SKM-1 treated with dmso at 0.1 percent for 144 hours (cell line): ENCODE measurements at regions not wholly inside any gene's neighbourhood (a gene's known extent, or its start where the extent isn't known, plus 50 kb on each side); places are given as distances from the start of the nearest gene placed in this dataset.
A peak's percentile ranks its signal among the peaks of the same experiment; 100 is the strongest.
"Not testable (repeated sequence)": the region's sequence is repeated elsewhere in the genome, so short reads cannot be mapped to it uniquely, and the experiment has no call there.

Experiments used
- DNase-seq: peaks from one replicate; lab custom pipeline; 2025; ENCODE audit not compliant: unreplicated experiment; lab: John Stamatoyannopoulos, UW

DNA sequence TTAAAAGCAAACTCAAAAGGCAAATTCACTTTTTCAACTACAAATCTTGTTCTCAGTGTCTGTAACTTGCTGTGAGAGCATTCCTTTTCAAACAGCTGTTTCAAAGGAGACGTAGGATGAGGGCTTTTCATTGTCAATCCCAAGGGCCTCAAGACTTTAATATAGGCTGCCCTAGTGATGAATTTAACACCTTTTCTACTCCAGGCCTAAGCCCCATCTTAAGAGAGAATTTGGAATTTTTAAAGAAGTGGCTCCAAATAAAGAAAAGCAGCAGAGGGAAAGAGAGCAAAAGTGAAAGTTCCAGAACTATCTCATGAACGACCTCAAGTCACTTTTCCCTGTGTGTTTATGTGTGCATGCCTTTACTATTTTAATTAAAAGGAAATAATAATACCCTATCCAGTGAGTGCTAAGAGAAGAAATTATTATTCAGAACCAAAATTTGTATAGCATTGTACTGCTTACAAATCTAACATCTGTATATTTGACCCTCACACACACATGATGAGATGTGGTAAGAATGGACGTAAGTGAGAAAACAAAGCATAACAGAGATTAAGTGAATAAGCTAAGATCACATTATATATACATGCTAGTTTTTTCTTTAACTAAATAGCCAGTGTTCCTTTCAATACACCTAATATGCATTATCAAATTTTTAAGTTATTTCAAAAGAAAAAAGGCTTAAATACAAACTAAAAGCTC, 196.4 kb downstream of the VGLL3 start:
- no peak for DNase-seq

DNA sequence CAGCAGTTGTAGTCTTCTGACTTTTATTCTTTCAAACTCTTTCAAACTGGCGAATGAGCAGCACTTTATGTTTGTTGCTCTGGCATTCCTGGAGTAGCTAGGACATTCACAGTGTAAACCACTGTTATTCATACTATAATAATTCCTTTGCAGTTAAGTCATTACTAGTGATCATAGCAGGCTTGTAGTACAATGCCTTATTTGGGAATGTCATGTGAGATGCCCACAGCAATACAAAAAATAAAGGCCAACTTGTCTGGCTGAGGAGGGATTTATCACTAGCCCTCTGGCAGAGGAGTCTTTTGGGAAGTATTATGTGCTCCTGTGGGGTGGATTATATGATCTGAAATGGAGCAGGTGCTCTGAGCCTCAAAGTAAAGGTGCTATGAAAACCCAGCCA, 197.2 kb downstream of the VGLL3 start:
- DNase-seq = no peak

DNA sequence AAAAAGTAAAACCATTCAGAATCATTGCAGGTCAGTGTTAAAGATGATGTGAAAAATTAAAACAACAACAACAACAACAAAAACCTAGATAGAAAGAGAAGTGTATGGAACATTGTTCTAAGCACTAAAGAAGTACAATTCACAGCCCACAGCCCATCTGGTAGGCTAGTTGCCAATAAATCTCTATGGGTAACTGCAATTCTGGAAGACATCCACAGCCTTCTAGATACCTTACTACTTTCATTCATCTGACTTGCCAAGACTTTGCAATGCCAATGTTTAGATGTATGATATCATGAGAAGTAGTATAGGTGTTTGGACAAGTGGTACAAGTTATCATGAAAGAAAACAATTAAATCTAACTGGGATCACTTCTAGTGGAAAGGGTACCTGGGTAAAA, 198.6 kb downstream of the VGLL3 start:
- no peak for DNase-seq

DNA sequence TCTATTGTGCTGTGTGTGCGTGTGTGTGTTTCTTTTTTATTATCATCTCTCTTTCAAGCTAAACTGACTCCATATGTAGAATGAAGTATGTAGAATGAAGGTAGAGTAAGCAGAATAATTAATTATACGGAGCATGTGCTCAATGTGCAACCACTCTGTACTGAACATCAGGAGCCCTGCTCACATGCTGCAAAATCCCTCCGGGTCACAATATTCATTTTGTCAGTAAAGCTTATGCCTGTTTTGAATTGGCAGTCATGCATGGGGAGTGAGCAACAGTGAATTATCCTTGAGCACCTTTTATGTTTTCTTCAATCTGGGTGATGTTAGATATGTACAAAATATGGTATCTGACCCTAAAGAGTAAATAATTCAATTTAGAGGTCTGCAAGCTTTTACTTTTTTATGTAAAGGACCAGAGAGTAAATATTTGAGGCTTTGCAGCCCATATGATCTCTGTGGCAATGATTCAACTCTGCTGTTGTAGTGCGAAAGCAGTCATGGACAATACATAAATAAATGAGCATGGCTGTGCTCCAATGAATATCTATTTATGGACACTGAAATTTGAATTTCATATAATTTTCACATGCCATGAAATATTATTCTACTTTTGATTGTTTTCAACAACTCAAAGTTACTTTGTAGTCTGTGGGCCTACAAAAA, 199.9 kb downstream of the VGLL3 start:
- DNase-seq = no peak

DNA sequence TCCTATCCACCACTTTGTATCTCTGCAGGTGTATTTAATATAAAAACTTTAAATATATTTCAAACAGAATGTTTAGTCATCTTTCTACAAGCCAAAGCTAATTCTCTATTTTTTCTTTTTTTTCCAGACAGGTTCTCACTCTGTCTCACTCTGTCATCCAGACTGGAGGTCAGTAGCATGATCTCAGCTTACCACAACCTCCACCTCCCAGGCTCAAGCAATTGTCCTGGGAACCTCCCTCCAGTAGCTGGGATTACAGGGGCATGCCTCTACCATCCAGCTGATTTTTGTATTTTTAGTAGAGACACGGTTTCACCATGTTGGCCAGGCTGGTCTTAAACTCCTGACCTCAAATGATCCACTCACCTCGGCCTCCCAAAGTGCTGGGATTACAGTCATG, 202.6 kb downstream of the VGLL3 start:
- DNase-seq = no peak

DNA sequence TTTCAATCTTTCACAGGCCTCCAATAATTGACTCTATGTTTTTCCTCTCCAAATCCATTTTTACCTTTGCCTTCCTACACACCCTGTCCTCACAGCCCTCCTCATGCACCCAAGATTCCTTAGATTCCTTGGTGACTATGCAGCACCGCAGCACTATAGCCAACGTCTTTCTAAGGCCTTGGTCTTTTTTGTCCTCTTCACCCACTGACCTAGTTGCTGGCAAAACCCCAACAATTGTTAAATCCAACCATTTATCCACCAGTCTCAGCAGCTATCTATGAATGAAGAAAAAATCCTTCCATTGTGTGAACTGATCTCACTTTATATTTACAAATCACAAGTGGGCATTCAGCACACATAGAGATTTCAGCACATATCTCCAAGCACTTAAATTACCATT, 203.9 kb downstream of the VGLL3 start:
- no peak for DNase-seq

DNA sequence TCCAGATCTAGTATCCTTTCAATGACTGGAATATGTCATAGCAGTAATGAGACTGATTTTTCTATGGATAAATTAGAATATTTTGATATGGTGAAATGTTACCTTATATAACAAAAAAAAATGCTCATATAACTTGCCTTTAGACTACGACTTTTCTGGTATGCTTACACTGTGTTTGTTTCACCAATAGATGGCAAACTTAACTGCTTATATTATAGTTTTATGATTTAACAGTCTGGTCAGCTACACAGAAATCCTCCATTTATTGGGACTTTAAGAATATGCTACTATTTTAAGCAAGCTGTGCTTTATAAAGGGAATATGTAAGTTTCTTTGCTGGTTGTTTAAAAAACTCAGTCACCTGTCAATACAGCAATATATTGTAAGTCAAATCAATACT, 205.6 kb downstream of the VGLL3 start:
- DNase-seq = no peak

DNA sequence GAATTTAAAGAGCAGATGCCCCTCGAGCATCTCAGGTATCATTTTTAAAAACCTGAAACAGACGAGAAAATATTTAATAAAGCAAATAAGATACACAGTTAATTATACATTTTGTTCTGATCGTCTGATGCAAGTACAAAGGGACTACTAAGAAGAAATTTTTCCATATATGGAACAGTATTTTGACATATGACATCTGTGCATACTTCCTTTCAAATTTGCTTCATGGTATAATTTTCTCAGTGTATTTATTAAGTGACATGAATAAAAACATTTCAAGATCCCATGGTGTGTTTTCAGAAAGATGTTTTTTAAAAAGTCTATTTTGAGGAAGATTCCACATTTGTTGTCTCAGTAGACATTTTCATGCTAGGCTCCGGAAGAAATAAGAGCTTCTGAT, 208.1 kb downstream of the VGLL3 start:
- no peak for DNase-seq

DNA sequence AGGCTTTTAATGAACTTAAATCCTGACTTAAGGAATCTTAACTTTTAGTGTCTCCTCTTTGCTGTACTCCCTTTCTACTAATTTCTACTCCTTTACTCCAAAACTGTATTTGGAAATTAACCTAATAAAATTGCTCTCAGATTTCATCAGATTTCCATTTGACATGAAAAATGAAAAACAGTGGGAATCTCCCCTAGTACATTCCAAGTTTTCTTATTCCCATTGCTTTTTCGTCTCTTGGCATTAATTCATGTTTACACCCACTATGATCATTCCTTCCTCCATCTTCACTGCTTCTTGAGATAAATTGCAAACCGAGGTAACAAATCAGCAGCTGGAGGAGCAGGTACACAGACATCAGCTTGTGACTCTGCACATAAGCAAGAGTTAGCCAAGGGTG, 208.7 kb downstream of the VGLL3 start:
- no peak for DNase-seq

DNA sequence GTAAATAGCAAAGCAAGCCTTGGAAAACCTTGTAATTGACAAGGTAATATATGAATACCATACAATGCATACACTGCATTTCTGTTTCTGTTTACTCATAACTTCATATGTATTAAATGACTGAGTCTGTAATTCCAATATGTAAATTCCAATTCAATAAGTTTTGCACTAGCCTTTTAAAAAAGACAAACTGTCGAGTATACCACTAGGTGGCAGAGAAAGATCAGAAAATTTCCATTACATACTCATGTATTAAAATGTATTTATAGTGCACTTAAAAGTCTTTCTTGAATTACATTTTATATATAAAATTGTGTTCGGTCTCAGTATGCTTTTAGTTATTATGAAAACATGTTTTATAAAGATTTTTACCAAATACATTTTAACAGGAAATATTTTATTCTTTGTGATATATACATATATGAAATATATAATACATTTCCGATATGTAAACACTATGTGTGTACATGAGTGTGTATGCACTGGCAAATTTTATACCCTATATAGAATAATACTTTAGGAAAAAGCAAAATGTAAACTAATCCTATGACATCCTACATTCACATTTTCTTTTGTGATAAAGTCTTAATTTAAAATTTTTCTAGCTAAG, 216.8 kb downstream of the VGLL3 start:
- DNase-seq = peak; percentile 32

DNA sequence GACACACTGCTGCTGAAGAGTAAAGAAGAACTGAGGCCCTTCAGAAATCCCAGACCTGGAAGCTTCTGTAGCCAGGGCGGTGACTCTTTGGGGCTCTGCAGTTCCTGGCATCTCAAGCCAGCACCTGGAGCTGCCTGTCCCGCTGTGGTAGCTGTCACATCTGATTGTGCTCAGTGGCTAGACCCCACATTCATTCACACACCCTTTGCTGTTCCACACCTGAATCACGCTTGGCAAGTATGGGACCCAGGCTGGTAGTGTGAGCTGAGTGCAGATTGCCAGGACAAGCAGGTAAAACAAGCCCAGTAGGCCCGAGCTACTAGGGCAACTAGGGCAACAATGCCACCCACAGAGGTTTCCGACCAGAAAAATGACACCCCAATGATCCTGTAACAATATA, 218.2 kb downstream of the VGLL3 start:
- no peak for DNase-seq

DNA sequence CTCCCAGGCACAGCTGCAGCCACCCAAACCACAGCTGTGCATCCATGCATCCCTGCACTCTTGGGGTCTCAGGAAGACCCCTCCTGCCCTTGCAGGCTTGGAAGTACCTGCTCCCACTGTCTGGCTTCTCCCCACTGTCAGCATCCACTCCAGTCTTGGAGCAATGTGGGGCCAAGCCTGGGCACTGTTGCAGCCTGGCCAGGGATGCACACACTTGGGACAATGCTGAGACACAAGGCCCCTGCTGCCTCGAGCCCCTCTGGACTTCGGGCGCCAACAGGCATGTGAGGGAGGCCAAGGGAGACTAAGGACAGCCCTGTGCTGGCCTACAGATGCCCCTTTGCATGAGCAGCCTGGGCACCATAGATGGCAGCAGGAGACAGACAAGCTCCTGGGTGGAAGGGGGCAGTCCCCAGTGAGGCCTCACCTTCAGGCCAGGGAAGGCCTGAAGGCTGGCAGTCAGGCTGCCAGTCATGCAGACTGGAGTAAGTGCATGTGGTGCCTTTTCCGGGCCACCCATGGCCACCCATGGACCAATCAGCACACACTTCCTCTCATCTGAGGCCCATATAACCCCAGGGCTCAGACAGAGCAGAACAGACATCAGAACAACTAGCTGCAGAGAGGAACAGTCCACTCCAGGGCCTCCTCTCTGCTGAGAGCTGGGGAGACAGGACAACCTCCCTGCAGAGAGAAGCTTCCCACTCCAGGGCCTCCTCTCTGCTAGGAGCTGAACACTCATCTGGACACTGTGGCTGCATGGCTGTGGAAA, 219.0 kb downstream of the VGLL3 start:
- DNase-seq = no peak

DNA sequence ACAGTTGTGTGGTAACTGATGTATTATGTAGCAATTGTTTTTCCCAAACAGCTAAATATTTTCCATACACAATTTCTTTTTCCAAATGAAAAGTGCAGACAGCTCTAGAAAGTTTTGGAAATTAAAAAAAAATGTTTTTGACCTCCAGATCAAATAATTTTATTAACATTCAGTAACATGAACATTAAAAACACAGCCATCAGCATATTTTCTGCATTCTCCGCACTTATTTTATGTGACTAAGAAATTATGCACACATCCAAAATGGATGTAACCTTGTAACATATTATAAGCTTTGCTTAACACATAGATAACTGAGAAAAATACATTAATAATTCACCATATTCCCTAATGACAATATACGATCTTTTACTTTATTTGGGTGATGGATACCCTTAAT, 224.6 kb downstream of the VGLL3 start:
- DNase-seq = no peak

DNA sequence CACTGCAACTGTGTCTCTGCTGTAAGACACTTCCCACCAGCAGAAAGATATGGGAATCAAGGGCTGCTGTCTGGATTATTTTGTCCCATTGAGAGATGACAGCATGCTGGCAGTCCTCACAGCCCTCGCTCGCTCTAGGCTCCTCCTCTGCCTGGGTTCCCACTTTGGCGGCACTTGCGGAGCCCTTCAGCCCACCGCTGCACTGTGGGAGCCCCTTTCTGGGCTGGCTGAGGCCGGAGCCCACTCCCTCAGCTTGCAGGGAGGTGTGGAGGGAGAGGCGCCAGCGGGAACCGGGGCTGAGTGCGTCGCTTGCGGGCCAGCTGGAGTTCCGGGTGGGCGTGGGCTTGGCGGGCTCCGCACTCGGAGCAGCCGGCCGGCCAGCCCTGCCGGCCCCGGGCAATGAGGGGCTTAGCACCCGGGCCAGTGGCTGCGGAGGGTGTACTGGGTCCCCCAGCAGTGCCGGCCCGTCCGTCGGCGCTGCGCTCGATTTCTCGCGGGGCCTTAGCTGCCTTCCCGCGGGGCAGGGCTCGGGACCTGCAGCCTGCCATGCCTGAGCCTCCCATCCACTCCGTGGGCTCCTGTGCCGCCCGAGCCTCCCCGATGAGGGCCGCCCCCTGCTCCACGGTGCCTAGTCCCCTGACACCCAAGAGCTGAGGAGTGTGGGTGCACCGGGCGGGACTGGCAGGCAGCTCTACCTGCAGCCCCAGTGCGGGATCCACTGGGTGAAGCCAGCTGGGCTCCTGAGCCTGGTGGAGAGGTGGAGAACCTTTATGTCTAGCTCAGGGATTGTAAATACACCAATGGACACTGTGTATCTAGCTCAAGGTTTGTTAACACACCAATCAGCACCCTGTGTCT, 233.4 kb downstream of the VGLL3 start:
- DNase-seq = not testable (repeated sequence)

DNA sequence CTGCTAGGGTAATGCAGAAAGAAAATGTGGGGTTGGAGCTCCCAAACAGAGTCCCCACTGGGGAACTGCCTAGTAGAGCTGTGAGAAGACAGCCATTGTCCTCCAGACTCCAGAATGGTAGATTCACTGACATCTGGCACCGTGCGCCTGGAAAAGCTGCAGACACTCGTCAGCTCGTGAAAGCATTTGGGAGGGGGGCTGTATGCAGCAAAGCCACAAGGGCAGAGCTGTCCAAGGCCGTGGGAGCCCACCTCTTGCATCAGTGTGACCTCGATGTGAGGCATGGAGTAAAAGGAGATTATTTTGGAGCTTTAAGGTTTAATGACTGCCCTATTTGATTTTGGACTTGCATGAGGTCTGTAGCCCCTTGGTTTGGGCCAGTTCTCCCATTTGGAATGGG, 242.9 kb downstream of the VGLL3 start:
- DNase-seq = no peak

DNA sequence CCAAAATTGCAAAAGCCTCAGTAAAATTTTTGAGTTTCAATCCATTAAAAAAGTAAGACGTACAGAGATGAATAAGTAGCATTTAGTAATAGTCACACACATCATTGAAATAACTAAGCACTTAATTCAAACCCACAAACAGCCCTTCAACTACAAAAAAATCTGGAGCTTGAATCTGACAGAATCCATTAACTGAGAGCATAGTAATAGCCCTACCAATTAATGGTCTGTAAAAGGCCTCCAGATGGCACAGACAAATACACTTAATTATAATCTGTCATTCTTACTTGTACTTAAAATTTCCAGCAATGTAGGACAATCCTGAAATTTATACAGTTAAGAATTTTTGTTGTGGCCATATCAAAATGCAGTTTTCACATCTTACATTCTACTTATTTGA, 246.9 kb downstream of the VGLL3 start:
- DNase-seq = no peak

DNA sequence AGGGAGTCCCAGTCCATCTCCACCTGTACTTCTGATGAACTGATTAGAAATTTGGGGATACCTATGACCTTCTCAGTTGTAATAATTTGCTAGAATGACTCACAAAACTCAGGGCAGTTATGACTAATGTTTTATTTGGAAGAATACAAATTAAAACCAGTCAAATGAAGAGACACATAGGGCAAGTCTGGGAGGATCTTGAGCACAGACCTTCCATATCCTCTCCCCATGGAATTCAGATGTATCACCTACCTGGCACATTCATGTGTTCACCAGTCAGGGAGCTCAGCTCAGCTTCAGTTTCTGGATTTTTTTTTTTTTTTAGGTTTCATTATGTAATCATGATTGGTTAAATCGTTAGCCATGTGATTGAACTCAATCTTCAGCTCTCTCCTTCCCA, 247.7 kb downstream of the VGLL3 start:
- DNase-seq = no peak

DNA sequence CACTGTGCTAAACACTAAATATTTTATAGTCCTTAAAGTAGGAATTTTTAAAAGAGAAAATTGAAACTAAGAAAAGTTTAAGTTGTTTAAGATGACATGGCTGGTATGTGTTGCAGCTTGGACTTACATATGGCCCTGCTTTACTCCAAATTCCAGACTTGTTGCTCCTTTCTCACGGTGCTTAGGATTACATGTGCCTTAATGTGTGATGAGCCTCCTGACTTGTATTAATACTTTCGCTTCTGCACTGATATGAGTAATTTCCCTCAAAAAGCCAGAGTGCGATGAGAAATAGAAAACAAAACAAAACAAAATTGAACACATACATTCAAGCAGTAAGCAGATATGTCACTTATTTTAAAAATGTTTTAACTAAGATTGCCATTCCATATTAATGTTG, 250.2 kb downstream of the VGLL3 start:
- no peak for DNase-seq

DNA sequence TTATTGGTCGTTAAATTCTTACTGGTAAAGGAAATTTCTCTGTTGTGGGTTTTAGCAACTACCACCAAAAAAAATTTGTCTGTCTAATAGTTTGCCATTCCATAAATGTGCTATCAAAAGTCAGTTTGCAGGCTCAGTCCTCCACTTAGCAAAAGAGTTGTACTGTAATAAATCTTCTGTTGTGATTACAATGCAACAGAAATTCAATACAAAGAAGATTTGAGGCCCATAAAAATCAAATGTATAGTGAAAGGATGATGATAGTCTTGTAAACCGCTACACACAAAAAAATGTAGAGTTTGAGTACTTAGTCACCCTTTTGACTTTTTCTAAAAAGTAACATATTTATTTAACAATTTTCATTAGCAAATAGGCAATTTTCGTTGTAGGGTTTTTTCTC, 251.7 kb downstream of the VGLL3 start:
- DNase-seq = no peak

DNA sequence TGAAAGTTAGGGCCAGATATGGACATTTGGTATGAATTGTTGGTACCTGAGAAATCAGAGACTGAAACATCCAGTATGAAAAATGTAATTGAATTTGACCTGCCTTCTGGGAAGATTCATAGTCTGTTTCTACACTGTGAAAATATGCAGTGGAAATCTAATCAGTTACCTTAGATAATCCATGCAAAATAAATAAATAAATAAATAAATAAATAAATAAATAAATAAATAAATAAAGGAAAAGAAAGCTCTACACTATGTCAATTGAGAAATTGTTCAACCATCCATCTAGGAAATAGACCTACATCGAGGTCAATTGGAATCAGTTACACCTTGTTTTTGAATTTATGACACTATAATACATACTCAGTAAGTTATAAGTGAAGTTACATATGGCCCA, 252.3 kb downstream of the VGLL3 start:
- DNase-seq = no peak

DNA sequence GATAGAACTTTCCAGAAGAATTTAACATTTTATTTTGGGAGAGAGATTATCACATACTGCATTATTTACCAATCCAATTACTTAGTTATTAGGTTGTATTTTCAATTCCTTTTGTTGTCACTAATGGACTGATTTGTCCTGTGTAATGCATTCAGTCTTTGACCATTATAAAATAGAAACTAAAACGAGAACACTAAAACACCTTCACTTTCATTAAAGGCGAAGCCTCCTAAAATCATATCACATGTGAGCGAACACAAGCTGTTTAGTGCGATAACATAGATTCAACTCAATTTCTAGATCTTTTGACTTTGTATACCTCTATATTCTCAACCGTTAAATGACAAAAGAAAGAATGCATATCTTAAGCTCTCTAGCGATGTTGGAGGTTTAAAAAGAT, 253.4 kb downstream of the VGLL3 start:
- DNase-seq = no peak
